ENCODE measurements at regions not wholly inside any gene's neighbourhood (a gene's known extent, or its start where the extent isn't known, plus 50 kb on each side); places are given as distances from the start of the nearest gene placed in this dataset.

- H3K4me3 ChIP-seq (ENCODE audit: low read depth, low read length): no peak overlapping the region
- no peak for TF ChIP-seq CTCF (IDR thresholded peaks at IDR 0.05; ENCODE audit: borderline replicate concordance, insufficient read depth, low read depth, low read length)
Measured at GRCh38 chr1:56025942-56026341, 553.4 kb downstream of the PLPP3 start.

- no peak for TF ChIP-seq CTCF (IDR thresholded peaks at IDR 0.05; ENCODE audit: borderline replicate concordance, insufficient read depth, low read depth, low read length)
- no peak overlapping the region for H3K4me3 ChIP-seq (ENCODE audit: low read depth, low read length)
Measured at GRCh38 chr1:56024155-56024554, 555.2 kb downstream of the PLPP3 start.

GRCh38 chr1:56019922-56020321 lies 559.4 kb downstream of the PLPP3 start:
- no peak overlapping the region for H3K4me3 ChIP-seq (ENCODE audit: low read depth, low read length)
- TF ChIP-seq CTCF (IDR thresholded peaks at IDR 0.05; ENCODE audit: borderline replicate concordance, insufficient read depth, low read depth, low read length): no peak

GRCh38 chr1:56019472-56019871 lies 559.9 kb downstream of the PLPP3 start:
- no peak overlapping the region for H3K4me3 ChIP-seq (ENCODE audit: low read depth, low read length)
- no peak for TF ChIP-seq CTCF (IDR thresholded peaks at IDR 0.05; ENCODE audit: borderline replicate concordance, insufficient read depth, low read depth, low read length)

GRCh38 chr1:56017336-56017735 lies 562.0 kb downstream of the PLPP3 start:
- TF ChIP-seq CTCF (IDR thresholded peaks at IDR 0.05; ENCODE audit: borderline replicate concordance, insufficient read depth, low read depth, low read length): no peak
- H3K4me3 ChIP-seq (ENCODE audit: low read depth, low read length): no peak overlapping the region

GRCh38 chr1:56003846-56004245 lies 575.5 kb downstream of the PLPP3 start:
- TF ChIP-seq CTCF (IDR thresholded peaks at IDR 0.05; ENCODE audit: borderline replicate concordance, insufficient read depth, low read depth, low read length): no peak
- no peak overlapping the region for H3K4me3 ChIP-seq (ENCODE audit: low read depth, low read length)

- no peak overlapping the region for H3K4me3 ChIP-seq (ENCODE audit: low read depth, low read length)
- no peak for TF ChIP-seq CTCF (IDR thresholded peaks at IDR 0.05; ENCODE audit: borderline replicate concordance, insufficient read depth, low read depth, low read length)
Measured at GRCh38 chr1:56002231-56002630, 577.1 kb downstream of the PLPP3 start.

Data from GM12875 (cell line).